Thoracic aorta (tissue), 2 donors: ENCODE measurements at regions not wholly inside any gene's neighbourhood (a gene's known extent, or its start where the extent isn't known, plus 50 kb on each side); places are given as distances from the start of the nearest gene placed in this dataset.

Source experiments
- ATAC-seq: fragments of 150-250 bp; one replicate; pipeline ENCODE4 v1.8.0; 2017; ENCODE audit warnings: low read depth; ENCODE audit not compliant: insufficient number of reproducible peaks, low FRiP score
- DNase-seq: peaks from one replicate; pipeline ENCODE4 v3.0.0-alpha.2; 2020; ENCODE audit warnings: low spot score
- H3K27ac ChIP-seq, 2 donors: fragments of 200-600 bp; sonication (generic); 1 replicate in 1 of 2; 2 replicates in 1 of 2; pipeline ENCODE4 v1.5.1; 2016; ENCODE audit warnings: mild to moderate bottlenecking in 2 of 2, moderate library complexity in 2 of 2
- H3K27me3 ChIP-seq: fragments of 200-600 bp; sonication (generic); replicated peaks from 2 replicates; pipeline ENCODE4 v1.6.0; 2016; ENCODE audit warnings: mild to moderate bottlenecking; ENCODE audit not compliant: insufficient read depth
- H3K36me3 ChIP-seq: fragments of 200-600 bp; sonication (generic); one replicate; pipeline ENCODE4 v1.5.1; 2016
- H3K4me1 ChIP-seq, 2 donors: fragments of 200-600 bp; sonication (generic); 1 replicate in 1 of 2; 2 replicates in 1 of 2; pipeline versions ENCODE4 v1.5.1 to v1.6.0; 2016; ENCODE audit warnings: low read depth in 2 of 2, mild to moderate bottlenecking in 1 of 2; ENCODE audit not compliant: control insufficient read depth in 1 of 2
- H3K4me3 ChIP-seq: fragments of 200-600 bp; sonication (generic); 2 replicates; pipeline ENCODE4 v1.5.1; 2016; ENCODE audit warnings: mild to moderate bottlenecking
- H3K9me3 ChIP-seq: fragments of 200-600 bp; sonication (generic); 2 replicates; pipeline ENCODE4 v1.5.1; 2016
- TF ChIP-seq, protein P1 (sequence below): fragments of 200-600 bp; sonication (generic); IDR thresholded peaks from one replicate; pipeline ENCODE4 v1.5.1; 2019; ENCODE audit warnings: antibody characterized with exemption

DNA sequence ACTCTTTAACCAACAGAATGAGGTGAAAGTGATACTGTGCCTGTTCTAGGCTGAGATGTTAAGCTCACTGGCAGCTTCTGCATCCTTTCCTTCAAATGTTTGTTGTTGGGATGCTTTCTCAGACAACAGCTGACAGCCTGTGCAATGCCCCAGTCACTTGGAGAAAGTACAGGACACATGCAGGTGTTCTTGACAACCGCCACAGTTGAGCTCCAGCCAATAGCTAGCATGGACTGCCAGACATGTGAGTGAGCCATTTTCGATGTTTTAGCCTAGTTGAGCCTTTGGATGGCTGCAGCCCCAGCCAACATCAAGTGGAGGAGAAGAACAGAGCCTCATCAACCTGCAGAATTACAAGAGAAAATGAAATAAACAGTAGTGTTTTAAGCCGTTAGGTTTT is 94.1 kb upstream of the PPP3CA start:
- DNase-seq, result no peak
- no peaks in the 10 kb centered on the region for H3K27me3 ChIP-seq
- no peaks in the 10 kb centered on the region for H3K36me3 ChIP-seq
- TF ChIP-seq, protein P1, sequence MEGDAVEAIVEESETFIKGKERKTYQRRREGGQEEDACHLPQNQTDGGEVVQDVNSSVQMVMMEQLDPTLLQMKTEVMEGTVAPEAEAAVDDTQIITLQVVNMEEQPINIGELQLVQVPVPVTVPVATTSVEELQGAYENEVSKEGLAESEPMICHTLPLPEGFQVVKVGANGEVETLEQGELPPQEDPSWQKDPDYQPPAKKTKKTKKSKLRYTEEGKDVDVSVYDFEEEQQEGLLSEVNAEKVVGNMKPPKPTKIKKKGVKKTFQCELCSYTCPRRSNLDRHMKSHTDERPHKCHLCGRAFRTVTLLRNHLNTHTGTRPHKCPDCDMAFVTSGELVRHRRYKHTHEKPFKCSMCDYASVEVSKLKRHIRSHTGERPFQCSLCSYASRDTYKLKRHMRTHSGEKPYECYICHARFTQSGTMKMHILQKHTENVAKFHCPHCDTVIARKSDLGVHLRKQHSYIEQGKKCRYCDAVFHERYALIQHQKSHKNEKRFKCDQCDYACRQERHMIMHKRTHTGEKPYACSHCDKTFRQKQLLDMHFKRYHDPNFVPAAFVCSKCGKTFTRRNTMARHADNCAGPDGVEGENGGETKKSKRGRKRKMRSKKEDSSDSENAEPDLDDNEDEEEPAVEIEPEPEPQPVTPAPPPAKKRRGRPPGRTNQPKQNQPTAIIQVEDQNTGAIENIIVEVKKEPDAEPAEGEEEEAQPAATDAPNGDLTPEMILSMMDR, result no peak
- no peak overlapping the region for H3K4me3 ChIP-seq
- no peak overlapping the region for H3K27ac ChIP-seq
- H3K4me1 ChIP-seq, result no peaks in the 10 kb centered on the region
- H3K9me3 ChIP-seq, result no peaks in the 10 kb centered on the region
- no peak for ATAC-seq

DNA sequence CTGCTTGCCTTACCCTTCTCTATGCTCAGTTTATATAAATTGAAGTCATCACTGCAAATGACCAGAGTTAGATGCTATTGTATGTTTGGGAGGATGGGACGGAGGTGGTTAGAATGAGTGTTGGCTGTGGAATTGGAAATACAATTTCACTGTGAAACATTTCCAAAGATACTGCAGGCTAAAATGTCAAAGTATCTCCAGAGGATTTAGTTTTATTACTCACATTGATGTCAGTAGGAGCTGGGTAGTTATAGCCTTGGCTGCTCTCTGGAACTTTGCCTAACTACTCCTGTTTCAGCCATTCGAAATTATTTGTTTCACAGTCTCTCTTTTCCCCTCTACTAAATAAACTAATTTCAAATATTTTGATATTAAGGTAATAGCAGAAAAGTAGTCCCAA is 92.6 kb upstream of the PPP3CA start:
- H3K4me3 ChIP-seq, result no peak overlapping the region
- ATAC-seq, result no peak
- H3K9me3 ChIP-seq, result no peaks in the 10 kb centered on the region

DNA sequence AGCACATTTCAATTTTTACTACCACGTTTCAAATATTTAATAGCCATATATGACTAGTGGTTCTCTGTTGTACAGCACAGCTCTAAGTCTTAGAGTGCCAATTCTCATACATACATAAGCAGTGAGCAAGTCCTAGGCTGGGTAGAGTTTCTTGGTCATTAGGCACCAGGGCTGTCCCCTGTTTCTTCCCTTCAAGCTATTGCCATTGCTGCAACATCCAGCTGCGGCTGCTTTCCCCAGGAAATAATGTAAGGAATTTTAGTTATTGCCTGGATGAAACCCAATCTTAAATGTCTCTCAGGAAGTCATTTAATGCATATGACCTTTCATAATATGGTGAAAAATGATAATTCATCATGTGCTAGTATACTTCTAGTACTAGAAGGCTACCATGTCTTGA is 74.1 kb upstream of the PPP3CA start:
- no peak for ATAC-seq
- no peaks in the 10 kb centered on the region for H3K9me3 ChIP-seq
- H3K4me3 ChIP-seq, result no peak overlapping the region
- H3K27me3 ChIP-seq, result no peaks in the 10 kb centered on the region
- TF ChIP-seq, protein P1, result no peak
- no peak for DNase-seq
- no peak overlapping the region for H3K27ac ChIP-seq
- H3K4me1 ChIP-seq, result no peaks in the 10 kb centered on the region
- no peaks in the 10 kb centered on the region for H3K36me3 ChIP-seq

More for the DNA sequence above, 92.6 kb upstream of the PPP3CA start:
- Histone ChIP-seq H3K27me3 (no peaks in the 10 kb centered on the region), H3K27ac (no peak overlapping the region), H3K4me1 (no peaks in the 10 kb centered on the region), H3K36me3 (no peaks in the 10 kb centered on the region)
- TF ChIP-seq, protein P1, result no peak
- DNase-seq, result no peak

DNA sequence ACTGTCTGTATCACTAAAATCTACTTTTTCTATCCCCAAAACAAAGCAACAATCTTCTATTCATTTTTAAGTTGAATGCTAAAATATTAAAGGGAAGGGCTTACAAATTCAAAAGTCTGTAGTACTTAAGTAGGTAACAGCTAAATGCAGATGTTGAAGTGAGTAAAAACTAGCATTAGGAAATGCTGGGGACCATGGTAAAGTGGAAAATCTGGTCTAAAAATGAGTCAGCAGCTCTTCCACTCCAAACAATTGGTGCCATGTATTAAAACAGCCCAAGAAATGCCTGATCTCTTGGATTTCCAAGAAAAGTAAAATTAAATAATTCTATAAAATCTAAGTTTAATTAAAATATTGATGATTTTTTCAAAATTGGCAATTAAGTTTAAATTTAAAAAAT is 73.3 kb upstream of the PPP3CA start:
- Histone ChIP-seq H3K4me1 (no peaks in the 10 kb centered on the region), H3K4me3 (no peak overlapping the region), H3K27me3 (no peaks in the 10 kb centered on the region), H3K27ac (no peak overlapping the region), H3K36me3 (no peaks in the 10 kb centered on the region), H3K9me3 (no peaks in the 10 kb centered on the region)
- DNase-seq (no peak), ATAC-seq (no peak)
- TF ChIP-seq, protein P1, result no peak

DNA sequence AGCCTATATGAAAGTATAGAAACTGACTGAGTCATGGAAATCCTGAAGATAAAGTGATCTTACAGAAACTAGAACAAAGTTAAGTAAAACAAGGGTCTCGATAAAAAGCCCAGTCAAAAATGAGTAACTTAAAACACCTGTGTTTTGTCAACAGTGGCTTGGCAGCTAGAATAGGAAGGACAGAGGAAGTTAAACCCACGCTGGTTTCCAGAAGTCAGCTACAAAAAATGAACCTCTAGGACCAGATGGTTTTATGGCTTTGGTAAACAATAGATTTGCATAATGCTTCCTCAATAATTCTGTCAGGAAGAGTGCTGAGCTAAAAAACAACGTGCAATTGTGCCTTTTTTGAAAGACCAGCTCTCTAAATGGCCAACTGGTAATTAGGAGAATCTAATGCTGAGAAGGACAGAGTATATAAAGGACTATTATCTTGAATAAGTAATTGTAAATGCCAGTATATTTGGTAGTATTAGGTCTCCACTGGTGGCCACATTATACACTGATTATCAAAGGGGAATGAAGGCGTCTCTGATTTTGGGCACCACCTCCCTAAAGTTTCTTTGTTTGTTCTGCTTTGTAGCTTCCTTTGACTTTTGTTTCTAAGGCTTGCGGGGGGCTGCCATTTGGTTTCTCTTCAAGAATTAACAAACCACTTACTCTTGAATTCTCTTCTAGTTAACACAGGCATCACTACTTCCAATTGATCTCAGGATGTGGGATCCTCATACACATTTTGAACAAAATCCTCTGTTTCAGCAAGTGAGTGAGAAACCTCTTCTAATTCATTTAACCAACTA is 72.2 kb upstream of the PPP3CA start:
- Histone ChIP-seq H3K27ac (no peak overlapping the region), H3K27me3 (no peaks in the 10 kb centered on the region), H3K4me3 (no peak overlapping the region), H3K4me1 (peaks cover 0 to 3% of the 10 kb centered on the region in 2 donors), H3K9me3 (no peaks in the 10 kb centered on the region), H3K36me3 (no peaks in the 10 kb centered on the region)
- TF ChIP-seq, protein P1, result no peak
- no peak for DNase-seq
- no peak for ATAC-seq
